Sigmoid colon (tissue), 6 donors: ENCODE measurements at regions not wholly inside any gene's neighbourhood (a gene's known extent, or its start where the extent isn't known, plus 50 kb on each side); places are given as distances from the start of the nearest gene placed in this dataset.

Source experiments
- DNase-seq: peaks from one replicate; pipeline ENCODE4 v3.0.0-alpha.2; 2019
- H3K27ac ChIP-seq, 4 donors: fragments of 200-600 bp; sonication (generic); one replicate each; pipeline ENCODE4 v1.5.1; 2016 to 2019; ENCODE audit warnings: mild to moderate bottlenecking in 1 of 4
- H3K27me3 ChIP-seq, 3 donors: fragments of 200-600 bp; sonication (generic); one replicate each; pipeline ENCODE4 v1.5.1; 2019; ENCODE audit warnings: mild to moderate bottlenecking in 1 of 3
- H3K36me3 ChIP-seq, 4 donors: fragments of 200-600 bp; sonication (generic); one replicate each; pipeline ENCODE4 v1.5.1; 2016 to 2019
- H3K4me1 ChIP-seq, 4 donors: fragments of 200-600 bp; sonication (generic); one replicate each; pipeline ENCODE4 v1.5.1; 2017 to 2019
- H3K4me3 ChIP-seq, 4 donors: fragments of 200-600 bp; sonication (generic); one replicate each; pipeline ENCODE4 v1.5.1; 2017 to 2019; ENCODE audit warnings: mild to moderate bottlenecking in 2 of 4, moderate library complexity in 1 of 4
- H3K9me3 ChIP-seq, 4 donors: fragments of 200-600 bp in 3 of 4; sonication (generic) in 3 of 4; one replicate each; pipeline versions ENCODE4 v1.5.1 to v1.6.1; 2013 to 2019
- CTCF ChIP-seq, 4 experiments: fragments of 450-650 bp in 3 of 4; fragments of 200-600 bp in 1 of 4; IDR thresholded peaks; one replicate each; pipeline ENCODE4 v1.5.1; 2016 to 2019; ENCODE audit warnings: antibody characterized with exemption in 4 of 4, mild to moderate bottlenecking in 3 of 4, moderate library complexity in 2 of 4
- EP300 ChIP-seq, 4 donors: sonication (generic); formaldehyde crosslinking; IDR thresholded peaks; one replicate each; pipeline ENCODE4 v1.6.1; 2017; ENCODE audit warnings: antibody characterized with exemption in 4 of 4
- POLR2A ChIP-seq, 2 donors: fragments of 450-650 bp; IDR thresholded peaks; one replicate each; pipeline ENCODE4 v1.6.1; 2016; ENCODE audit warnings: antibody characterized with exemption in 2 of 2, mild to moderate bottlenecking in 2 of 2, moderate library complexity in 2 of 2
- POLR2AphosphoS5 ChIP-seq, 4 donors: sonication (generic); formaldehyde crosslinking; IDR thresholded peaks; one replicate each; pipeline ENCODE4 v1.6.1; 2017; ENCODE audit warnings: antibody characterized with exemption in 4 of 4
- WGBS, 2 donors: extraction: QIAGEN DNeasy Blood & Tissue Kit; methylation state at CpG; one replicate each; pipeline ENCODE4 v1.1.7; 2013; 5-methylcytosine and 5-hydroxymethylcytosine counted together
- intact Hi-C: fragments of 100-400 bp; cut with DNase I; formaldehyde crosslinking; loops from one replicate; pipeline ENCODE4 v1.15.1; 2023
- donor health status: healthy with polysubstance abuse.
- donor health status: healthy.

- no peak for DNase-seq
- Histone ChIP-seq H3K27me3 (no peaks in the 10 kb centered on the region), H3K36me3 (no peaks in the 10 kb centered on the region), H3K9me3 (peaks cover 0 to 5% (median 0%) of the 10 kb centered on the region in 4 donors), H3K4me1 (no peaks in the 10 kb centered on the region), H3K4me3 (no peak overlapping the region), H3K27ac (no peak overlapping the region)
- WGBS, 2 donors: 89 to 90% methylated on average over 3 of the region's 3 CpGs
- TF ChIP-seq POLR2A (IDR thresholded peaks at IDR 0.05): no peak
- TF ChIP-seq EP300 (IDR thresholded peaks at IDR 0.05): no peak
- no peak for TF ChIP-seq CTCF (IDR thresholded peaks at IDR 0.05)
- no peak for TF ChIP-seq POLR2AphosphoS5 (IDR thresholded peaks at IDR 0.05)
- intact Hi-C loops: no loop called here
These were observed 508.4 kb downstream of the TFEC start for GRCh38 chr7:115522174-115522573.

- DNase-seq: no peak
- 76% methylated on average over 2 of the region's 2 CpGs for WGBS, 2 donors
- Histone ChIP-seq H3K4me1 (no peaks in the 10 kb centered on the region), H3K27ac (no peak overlapping the region), H3K27me3 (no peaks in the 10 kb centered on the region), H3K9me3 (no peaks in the 10 kb centered on the region), H3K4me3 (no peak overlapping the region), H3K36me3 (no peaks in the 10 kb centered on the region)
- intact Hi-C loops: no loop called here
- TF ChIP-seq POLR2A (IDR thresholded peaks at IDR 0.05) (no peak), POLR2AphosphoS5 (IDR thresholded peaks at IDR 0.05) (no peak), EP300 (IDR thresholded peaks at IDR 0.05) (no peak), CTCF (IDR thresholded peaks at IDR 0.05) (no peak)
These were observed 514.2 kb downstream of the TFEC start for GRCh38 chr7:115516341-115516740.

- 96 to 98% methylated on average over 3 of the region's 3 CpGs for WGBS, 2 donors
- Histone ChIP-seq H3K36me3 (no peaks in the 10 kb centered on the region), H3K4me1 (no peaks in the 10 kb centered on the region), H3K4me3 (no peak overlapping the region), H3K27me3 (no peaks in the 10 kb centered on the region), H3K27ac (no peak overlapping the region), H3K9me3 (no peaks in the 10 kb centered on the region)
- TF ChIP-seq EP300 (IDR thresholded peaks at IDR 0.05) (no peak), POLR2AphosphoS5 (IDR thresholded peaks at IDR 0.05) (no peak), CTCF (IDR thresholded peaks at IDR 0.05) (no peak), POLR2A (IDR thresholded peaks at IDR 0.05) (no peak)
- DNase-seq: no peak
- intact Hi-C loops: no loop called here
These were observed 519.2 kb downstream of the TFEC start for GRCh38 chr7:115511330-115511729.

- Histone ChIP-seq H3K27me3 (no peaks in the 10 kb centered on the region), H3K4me1 (peaks cover 0 to 5% (median 3%) of the 10 kb centered on the region in 4 donors), H3K9me3 (no peaks in the 10 kb centered on the region), H3K36me3 (no peaks in the 10 kb centered on the region), H3K4me3 (no peak overlapping the region), H3K27ac (no peak overlapping the region)
- DNase-seq: no peak
- no peak for TF ChIP-seq CTCF (IDR thresholded peaks at IDR 0.05)
- no peak for TF ChIP-seq POLR2AphosphoS5 (IDR thresholded peaks at IDR 0.05)
- TF ChIP-seq POLR2A (IDR thresholded peaks at IDR 0.05): no peak
- no peak for TF ChIP-seq EP300 (IDR thresholded peaks at IDR 0.05)
- intact Hi-C loops: no loop called here
These were observed 525.4 kb downstream of the TFEC start for GRCh38 chr7:115505136-115505535.

GRCh38 chr7:115499956-115500355 lies 530.6 kb downstream of the TFEC start:
- TF ChIP-seq POLR2AphosphoS5 (IDR thresholded peaks at IDR 0.05): no peak
- no peak for TF ChIP-seq CTCF (IDR thresholded peaks at IDR 0.05)
- TF ChIP-seq EP300 (IDR thresholded peaks at IDR 0.05): no peak
- no peak for TF ChIP-seq POLR2A (IDR thresholded peaks at IDR 0.05)
- WGBS, 2 donors: 37 to 58% methylated on average over 3 of the region's 3 CpGs
- intact Hi-C loops: no loop called here
- Histone ChIP-seq H3K27me3 (no peaks in the 10 kb centered on the region), H3K9me3 (no peaks in the 10 kb centered on the region), H3K4me1 (peaks cover 0 to 12% (median 8%) of the 10 kb centered on the region in 4 donors), H3K4me3 (no peak overlapping the region), H3K36me3 (no peaks in the 10 kb centered on the region), H3K27ac (peak overlapping the region in 1 of 4 donors; percentile 19)
- no peak for DNase-seq
